SK-N-MC (cell line): ENCODE measurements at regions not wholly inside any gene's neighbourhood (a gene's known extent, or its start where the extent isn't known, plus 50 kb on each side); places are given as distances from the start of the nearest gene placed in this dataset.

ENCODE experiments used
- EZH2 ChIP-seq: fragments of 200-600 bp; sonication (generic); IDR thresholded peaks from one replicate; pipeline ENCODE4 v1.6.1; 2017; ENCODE audit warnings: antibody characterized with exemption
- FOXP2 ChIP-seq: optimal IDR thresholded peaks from 2 replicates; pipeline ENCODE3; 2011; ENCODE audit warnings: mild to moderate bottlenecking, moderate library complexity; ENCODE audit not compliant: insufficient read depth; ENCODE audit errors: extremely low read length, control extremely low read depth
- POLR2AphosphoS5 ChIP-seq: IDR thresholded peaks from 2 replicates; pipeline ENCODE4 v1.6.1; 2012; ENCODE audit warnings: mild to moderate bottlenecking, low read depth, low read length, borderline replicate concordance

DNA sequence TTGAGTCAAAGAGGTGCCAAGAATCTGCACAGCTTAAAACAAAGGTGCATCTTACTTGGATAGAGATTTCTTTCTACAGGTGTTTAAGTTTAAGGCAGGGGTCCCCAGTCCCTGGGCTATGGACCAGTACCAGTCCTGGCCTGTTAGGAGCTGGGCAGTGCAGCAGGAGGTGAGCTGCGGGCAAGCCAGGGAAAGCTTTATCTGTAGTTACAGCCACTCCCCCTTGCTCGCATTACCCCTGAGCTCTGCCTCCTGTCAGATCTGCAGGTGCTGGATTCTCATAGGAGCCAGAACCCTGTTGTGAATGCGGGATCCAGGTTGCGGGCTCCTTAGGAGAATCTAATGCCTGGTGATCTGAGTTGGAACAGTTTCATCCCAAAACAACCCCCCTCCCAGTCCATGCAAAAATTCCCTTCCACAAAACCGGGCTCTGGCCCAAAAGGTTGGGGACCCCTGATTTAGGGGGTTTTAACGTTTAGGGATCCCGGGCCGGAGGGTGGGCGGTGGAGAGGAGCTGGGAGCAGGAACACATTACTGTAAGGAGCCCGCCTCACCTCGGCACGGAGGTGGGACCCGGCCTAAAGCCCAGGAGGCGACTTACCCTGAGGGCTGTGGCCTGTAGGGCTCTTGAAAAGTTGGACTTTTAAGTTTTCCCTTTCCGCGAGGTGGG is 60.2 kb downstream of the ZNF467 start:
- TF ChIP-seq POLR2AphosphoS5 (no peak), EZH2 (no peak), FOXP2 (no peak)
